Activated effector memory CD4-positive, alpha-beta T cell treated with anti-CD3 and anti-CD28 coated beads, Interleukin-2, amount 50 U/mL, for 16 hours (primary cell): ENCODE measurements at regions not wholly inside any gene's neighbourhood (a gene's known extent, or its start where the extent isn't known, plus 50 kb on each side); places are given as distances from the start of the nearest gene placed in this dataset.

Experiments
- DNase-seq: peaks from one replicate; pipeline ENCODE4 v3.0.0-alpha.2; 2020

DNA sequence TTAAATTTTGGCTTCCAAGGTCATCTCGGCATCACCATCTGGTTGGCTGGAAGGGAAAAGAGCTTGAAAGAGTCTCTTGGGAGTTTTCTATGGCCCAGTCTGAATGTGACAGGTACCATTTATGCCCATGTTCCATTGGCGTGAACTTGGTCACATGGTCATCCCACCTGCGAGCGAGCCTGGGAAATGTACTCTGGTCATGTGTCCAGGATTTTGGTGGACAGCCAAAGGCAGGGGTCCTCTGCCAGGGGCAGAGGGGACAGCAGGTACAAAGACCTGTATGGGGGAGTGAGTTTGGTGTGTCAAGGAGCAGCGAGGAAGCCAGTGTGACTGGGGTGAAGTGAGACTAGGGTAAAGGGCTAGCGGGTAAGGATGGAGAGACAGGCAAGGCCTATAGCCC is 112.6 kb downstream of the CDC5L start:
- DNase-seq: peak; percentile 45

DNA sequence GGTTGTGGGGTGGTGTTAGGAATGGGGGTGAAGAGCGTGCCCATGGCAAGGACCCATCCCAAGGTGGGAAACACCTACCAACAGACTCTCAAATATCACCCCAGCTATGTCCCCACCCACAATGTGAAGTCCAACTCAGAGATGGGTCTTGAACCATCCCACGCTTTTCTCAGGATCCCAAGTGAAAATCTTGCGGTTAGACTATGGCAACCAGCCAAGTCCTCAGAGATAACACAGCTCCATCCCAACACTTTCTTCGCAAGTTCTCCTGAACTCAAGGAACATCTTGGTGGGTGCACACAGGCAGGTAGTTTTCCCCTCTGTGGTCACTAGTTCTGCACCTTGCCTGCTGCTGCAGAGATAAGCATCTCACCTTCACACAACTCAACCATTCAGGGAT is 116.0 kb downstream of the CDC5L start:
- DNase-seq: no peak

DNA sequence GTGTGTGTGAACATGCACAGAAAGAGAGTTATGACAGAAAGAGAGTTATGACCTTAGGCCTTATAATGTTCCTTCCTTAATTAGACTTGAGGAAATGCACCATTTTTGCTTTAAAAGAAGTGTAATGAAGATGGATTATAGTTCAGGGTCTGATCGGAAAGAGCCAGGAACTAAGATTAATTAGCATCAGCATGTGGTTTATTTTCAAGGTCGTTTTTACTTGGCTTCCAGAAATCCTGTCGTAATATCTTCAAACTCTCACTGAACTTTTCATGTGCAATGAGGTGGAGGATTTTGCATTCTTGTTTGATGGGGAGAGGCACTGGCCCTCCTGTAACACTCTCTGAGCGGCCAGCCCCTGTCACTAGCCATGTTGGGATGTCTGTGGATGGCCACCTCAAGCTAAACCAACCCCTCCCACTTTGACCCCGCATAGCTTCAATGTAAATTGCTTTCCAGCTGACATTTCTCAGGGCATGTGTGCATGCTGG is 116.8 kb downstream of the CDC5L start:
- peak; percentile 24 for DNase-seq

DNA sequence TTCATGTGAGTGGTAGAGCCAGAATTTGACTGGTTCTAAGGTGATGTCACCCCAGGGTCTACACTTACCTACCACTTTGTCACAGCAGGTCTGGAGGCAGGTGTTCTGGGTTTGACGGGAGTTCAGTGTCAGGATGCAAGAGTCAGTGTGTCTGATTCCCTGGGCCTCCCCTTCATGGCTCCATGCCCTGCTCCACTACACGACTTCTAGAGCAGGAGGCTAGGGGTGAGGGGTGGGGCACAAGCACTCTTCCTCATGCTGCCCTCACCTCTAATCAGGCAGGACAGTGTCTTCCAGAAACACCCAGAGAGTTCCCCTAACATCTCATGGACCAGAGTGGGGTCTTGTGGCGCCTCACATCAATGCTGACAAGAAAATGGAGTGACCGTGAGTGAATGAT is 118.2 kb downstream of the CDC5L start:
- peak; percentile 14 for DNase-seq

DNA sequence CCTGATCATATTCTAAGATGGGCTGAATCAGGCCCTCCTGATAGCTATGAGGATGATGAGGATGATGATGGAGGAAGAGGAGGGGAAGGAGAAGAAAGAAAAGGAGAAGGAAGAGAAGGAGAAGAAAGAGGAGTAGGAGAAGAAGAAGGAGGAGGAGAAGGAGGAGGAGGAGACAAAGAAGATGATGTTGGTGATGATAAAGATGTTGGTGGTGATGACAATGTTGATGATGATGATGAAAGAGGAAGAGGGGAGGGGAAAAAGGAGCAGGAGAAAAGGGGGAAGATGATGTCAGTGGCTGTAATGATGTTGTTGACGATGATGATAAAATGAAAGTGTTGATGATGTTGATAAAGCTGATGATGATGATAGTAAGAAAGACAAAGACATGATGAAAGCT is 119.5 kb downstream of the CDC5L start:
- DNase-seq: no peak

DNA sequence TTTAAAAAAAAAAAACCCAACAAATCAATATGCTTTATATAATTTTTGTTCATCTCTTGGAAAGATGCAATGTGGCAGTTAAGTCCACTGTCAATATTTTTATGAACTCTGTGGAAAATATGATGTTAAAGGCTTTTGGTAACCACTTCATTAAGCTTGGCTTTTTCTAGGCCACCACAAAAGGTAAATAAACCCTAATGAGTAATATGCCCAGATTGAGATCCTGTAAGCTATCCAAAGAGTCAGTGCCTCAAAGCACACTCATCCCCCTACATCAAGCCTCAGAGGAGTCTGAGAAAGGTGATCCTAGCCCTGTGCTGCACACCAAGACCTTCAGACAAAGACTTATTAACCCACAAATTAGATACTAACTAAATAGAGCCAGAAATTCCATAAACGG is 121.1 kb downstream of the CDC5L start:
- no peak for DNase-seq

DNA sequence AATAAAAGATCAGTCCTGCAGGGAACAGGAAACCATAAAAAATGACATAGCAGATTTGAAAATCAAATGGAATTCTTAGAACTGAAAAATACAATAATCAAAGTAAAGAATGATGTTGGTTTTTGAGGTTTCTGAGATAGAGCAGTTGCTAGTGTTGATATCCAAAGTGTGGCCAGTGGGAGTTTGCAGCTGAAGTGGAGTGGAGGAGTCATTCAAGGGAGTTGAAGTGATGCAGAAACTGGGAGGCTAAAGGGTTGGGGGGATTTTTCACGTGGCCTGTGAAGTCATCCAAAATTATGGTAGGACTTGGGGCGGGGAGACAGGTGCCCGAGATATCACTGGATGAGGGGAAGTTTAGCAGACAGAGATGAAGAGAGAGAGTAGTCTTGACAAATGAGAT is 123.6 kb downstream of the CDC5L start:
- DNase-seq: peak; percentile 14

DNA sequence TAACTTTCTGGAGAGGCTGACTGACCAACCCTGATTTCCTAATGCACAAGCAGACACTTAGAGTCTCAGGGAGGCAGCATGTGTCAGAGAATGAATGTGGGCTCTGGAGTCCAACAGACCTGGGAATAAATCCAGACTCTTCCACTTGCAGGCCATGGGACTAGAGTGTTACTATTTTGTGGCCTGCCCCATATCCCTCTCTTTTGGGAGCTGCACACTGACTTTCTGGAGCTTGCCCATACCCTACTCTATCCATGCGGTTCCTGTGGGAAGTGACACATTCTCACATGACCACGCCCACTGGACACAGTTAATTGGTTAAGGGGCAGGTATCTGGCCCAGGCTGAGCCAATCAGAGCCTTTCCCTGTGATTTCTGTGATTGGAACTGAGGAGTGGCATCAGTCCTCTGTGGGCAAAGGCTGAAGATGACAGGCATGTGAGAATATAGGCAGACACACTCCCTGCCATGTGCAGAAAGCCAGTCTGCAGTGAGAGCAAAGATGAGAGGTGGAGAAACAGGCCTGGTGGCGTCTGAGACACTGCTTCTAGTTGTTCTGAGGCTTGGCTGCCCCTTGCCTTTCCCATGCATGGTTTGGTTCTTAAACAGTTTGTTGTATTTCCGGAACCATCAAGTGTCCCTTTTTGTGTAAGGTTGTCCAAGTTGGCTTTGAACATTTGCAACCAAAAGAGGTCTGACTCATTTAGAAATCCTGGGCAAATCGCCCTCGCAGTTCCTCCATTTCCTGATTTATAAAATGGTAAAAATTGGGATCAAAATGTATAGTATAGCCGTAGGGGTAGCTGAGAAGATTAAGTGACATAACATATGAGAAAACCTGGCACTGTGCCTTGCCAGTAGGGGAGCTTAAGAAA is 125.6 kb downstream of the CDC5L start:
- peak; percentile 25 for DNase-seq

DNA sequence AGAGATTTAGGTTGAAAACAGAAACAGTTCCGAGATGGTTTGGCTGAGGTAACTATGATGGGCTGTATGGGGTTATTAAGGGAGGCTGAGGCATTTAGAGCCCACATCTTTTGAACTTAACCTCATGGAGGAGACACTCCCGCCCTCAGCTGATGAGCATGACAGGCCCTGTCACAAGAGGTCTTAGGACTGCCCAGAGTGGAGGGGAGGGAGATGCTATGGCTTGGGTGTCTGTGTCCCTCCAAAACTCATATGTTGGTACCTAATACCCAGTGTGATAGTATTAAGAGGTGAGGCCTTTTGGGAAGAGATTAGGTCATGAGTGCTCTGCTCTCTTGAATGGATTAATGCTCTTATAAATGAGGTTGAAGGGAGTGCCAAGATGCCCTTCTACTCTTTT is 126.6 kb downstream of the CDC5L start:
- DNase-seq: peak; percentile 42

DNA sequence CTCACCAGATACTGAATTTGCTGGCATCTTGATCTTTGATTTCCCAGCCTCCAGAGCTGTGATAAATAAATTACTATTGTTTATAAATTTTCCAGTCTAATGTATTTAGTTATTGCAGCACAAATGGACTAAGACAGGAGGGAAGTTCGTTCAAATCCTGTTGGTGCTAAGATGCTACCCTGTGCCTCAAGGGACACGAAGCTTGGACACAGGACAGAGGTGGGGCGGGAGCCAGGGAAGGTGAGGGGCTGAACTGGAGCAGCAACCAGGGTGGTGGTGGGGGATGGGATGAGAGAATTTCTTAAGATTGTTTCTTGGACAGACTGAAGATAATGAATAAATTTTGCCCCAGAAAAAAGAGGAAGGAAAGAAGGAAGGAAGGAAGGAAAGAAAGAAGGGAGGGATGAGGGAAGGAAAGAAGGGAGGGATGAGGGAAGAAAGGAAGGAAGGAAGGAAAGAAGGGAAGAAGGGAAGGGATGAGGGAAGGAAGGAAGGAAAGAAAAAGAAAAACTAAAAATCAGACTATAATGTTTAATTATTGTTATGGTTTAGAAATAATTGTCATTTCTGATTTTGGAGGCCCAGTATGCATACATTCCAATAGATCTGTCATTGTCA is 127.2 kb downstream of the CDC5L start:
- no peak for DNase-seq

DNA sequence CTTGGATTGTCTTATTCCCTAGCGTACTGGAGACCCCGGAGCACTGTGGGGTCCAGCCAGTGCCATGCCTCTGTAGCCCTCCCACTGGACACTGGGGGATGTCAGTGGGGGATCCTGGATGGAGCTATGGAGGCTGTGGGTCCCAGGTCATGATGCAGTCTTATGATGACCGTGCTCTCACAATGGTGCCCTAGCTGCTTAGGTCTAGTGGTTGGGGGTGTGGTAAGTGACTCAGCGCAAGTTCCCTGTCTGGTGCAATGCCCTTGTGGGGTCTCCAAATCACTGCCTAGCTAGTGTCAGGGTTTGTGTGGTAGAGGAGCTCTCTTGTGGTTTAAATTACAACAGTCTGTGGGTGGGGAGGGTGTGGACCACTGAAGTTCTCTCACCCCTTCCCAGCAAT is 135.4 kb downstream of the CDC5L start:
- DNase-seq: no peak

DNA sequence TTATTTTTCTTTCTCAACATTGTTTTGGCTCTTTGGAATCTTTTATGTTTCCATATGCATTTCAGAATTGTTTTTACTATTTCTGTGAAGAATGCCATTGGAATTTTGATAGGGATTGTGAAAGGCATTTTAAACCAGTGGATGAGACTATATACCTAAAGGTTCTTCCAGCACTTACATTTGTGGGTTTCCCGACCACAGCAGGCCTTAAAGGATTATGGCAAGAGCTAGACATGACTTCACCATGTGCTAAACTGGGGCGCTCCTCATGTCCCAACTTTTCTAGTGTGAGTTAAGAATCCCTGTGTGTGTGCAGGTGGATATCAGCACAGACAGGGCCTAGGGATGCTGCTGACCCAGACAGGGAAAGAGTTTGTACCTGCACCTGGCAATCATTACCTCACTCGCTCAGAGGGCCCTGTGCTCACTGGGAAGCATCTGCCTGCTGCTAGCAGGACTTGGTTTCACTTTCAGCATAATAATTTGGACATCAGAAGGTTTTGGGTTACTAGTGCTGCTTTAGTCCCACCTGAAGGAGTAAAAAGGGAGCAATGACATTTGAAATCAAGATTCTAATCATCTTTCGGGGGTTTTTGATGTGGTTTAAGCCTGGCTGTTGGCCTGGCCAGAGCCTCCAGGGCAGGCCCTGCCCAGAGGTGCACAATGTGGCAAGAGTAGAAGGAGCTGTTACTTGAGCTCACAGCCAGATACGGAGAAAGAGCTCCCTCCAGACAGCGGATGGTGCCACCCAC is 137.1 kb downstream of the CDC5L start:
- no peak for DNase-seq

DNA sequence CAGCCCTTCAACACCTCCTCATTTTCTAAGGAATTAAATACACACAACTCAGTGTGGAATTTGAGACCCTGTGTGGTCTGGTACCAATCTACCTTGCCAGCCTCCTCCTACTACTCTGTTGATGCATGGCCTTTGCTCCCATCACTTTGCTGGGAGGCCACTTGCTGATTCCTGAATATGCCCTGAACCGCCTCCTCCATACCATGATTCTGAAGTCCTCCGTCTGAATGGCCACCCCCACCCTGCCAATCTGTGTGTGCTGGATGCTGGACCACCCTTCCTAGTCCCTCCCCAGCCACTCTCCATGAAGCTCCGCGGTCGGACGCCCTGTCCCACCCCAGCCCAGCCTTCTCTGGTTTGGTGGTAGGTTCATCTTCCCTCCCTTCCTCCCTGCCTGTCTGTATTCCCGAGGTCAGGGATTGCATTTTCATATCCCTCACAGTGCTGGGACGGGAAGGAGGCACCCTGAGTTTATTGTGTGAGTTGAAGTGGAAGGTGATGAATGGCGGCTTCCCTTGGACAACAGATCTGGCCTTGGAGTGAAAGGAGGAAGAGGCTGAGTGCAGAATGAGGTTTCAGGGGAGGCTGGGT is 138.3 kb downstream of the CDC5L start:
- DNase-seq: no peak

DNA sequence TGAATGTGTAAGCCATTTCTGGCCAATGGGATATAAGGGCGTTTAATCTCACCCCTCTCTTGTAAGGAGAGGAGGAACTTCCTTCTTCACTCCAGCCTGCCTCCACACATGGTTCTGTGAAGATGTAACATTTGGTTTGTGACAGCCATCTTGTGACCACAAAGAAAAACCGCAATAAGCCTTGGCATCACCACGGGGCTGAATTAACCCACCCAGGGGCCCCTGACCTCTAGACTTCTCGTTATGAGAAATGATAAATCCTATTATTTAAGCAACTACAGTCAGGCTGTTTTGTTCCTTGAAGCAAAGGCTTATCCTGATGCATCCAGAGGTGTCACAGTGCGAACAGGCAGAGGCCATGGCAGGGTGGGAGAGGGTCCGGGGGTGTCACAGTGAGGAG is 139.7 kb downstream of the CDC5L start:
- DNase-seq: no peak

DNA sequence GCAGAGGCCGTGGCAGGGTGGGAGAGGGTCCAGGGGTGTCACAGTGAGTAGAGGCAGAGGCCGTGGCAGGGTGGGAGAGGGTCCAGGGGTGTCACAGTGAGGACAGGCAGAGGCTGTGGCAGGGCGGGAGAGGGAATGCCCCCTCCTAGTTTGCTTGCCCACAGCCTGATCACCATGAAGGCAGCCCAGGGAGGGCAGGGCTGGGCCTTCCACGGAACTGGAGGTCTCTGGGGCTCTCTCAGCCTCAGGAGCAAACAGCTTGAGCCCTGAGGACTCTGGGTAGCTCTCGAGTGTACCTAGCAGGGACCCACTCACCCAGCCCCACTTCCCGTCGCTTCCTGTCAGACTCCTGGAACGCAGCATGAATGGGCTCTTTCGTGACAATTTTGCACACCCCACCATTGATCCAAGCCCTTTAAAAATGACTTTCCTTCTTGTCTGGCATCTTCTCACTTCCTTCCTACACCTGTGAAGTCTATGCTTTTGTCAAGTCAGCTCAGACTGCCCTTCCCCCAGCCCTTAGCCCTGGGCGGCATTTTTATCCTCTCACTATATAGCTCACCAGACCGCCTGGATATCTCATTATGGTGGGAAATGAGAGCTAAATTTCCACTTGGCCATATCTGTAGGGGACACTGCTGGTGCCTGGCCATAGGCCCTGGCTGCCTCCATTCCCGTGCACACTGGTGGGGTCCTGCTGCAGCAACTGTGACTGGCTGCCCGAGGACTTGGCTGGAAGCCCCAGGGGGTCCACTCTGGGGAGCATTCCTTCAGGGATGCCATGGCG is 140.3 kb downstream of the CDC5L start:
- no peak for DNase-seq

DNA sequence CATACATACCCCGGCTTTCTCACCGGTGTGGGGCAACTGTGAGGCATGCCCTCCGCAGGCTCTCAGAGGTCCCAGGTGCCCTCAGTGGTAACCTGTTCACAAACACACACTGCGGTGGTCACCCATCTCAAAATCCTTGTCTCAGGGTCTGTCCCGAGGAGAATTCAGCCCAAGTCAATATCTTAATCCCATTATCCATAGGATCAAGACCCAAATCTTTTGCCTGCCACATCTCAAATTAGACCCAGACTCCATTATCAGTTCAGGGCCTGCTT is 140.8 kb downstream of the CDC5L start:
- DNase-seq: no peak

DNA sequence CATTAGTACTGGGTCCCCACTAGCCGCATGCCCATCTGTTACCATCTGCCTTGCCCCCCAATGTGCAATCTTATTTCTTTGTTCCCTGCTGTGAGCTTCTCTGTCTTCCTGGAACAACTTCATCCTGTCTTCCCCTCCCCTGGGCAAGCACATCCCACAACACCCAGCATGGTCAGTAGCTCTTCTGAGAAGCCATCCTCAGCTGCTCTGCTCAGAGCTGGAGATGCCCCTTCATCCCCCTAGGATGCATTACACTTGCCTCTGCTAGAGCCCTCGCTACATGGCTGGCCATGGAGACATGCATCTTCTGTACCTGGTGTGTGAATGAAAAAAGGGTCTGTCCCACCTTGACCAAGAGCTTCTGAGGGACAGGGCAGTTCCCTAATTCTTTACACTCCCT is 141.2 kb downstream of the CDC5L start:
- DNase-seq: no peak

DNA sequence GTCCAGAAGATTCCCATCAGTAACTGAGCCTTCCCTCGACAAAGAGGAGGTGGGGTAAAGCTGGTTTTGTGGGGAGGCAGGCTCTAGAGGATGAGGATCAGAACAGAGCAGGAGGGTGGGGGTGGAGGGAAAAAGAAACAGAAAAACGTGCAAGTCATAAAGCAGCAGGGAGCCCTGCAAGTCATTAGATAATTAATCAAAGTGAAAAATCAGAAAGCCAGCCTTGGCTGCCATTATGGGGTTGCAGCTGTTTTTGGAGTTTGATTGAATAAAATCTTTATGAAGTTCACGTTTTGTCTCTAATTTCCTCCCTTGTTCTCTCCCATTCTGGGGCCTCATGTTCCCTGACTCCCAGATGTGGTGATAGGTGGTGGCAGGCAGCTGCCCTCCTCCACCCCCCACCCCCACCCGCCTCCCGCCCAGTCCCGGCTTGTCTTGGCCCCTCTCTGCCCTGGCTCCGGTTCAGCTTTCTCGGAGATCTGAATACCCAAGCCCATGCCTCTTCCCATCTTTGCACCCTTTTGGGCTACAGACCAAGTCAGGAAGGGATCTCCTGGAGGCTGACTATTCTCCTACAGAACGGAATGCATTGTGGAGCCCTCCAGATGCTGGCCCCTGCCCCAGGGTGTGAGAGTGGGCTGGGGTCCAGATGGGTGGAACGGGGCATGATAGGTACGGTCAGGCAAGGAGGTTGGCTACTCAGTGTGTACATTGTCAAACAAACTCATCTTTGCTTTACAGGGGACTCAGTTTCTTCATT is 141.8 kb downstream of the CDC5L start:
- no peak for DNase-seq

DNA sequence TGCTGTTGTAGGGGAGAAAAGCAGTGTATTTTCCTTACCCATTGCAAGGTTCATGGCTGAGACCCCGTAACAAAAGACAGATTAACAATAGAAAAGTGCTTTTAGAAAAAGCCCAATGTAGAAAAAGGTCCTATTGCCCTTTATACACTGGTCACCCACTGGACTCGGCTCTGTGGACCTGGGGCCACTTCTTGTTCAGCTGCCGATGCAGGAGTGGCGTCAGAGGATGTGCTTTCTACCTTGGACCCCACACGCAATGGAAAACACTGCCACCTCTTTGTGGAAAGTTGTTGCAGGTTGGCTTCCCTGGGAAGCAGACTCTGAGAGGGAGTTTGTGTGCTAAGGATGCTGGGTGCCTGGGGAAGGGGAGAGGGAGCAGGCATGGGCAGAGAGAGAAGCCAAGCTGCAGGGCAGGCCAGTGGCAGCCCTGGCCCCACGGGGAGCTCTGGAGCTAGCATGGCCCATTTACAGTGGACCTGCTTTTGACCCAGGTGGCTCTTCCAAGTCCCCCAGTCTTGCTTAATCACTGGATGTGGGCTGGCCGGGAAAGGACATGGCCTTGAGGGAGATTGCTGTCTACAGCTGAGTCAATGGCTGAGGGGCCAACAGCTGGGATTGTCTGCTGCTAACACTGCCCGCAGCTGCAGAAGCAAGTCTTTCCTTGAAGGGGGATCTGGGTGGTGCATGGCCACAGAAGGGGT is 142.9 kb downstream of the CDC5L start:
- no peak for DNase-seq

DNA sequence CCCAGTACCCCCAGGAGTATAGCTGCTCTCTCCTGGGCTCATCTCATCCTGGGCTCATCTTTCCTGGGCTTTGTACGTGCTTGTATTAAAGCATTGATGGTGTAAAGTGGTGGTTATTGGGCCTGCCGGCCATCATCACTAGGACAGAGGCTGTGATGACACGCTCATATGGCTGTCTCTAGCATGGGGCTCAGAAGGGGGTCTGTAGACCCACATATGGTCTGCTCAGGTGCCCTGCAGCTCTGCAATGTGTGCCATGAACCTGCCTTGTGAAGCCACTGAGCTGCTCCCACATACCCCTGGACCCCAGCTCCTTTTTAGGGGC is 143.4 kb downstream of the CDC5L start:
- no peak for DNase-seq

DNA sequence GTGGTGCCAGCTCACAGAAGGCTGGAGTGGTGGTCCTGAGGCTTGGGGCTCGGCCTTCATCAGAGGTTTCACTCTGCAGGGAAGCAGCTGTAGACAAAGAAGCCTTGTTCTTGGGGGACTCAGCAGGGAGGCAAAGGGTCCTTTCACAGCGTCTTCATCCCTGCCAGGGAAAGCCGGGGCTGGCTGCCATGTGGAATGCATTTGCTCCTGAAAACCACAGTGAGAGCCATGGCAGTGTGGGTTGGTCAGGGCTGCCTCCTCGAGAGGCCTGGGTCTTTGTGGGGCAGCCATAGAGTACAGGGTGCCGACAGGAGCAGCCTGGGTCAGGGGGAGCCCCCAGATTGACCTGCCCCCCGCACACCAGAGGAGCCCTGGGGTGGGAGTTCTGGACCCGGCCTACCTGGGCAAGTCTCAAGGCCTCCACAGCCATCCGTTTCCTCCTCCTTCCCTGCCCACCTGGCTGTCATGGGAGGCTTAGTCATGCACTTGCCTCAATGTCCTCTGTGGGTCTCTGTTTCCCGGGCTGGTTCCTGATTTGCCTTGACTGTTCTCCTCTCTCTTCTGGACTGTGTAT is 144.0 kb downstream of the CDC5L start:
- no peak for DNase-seq
